LNCAP (cell line): ENCODE measurements at regions not wholly inside any gene's neighbourhood (a gene's known extent, or its start where the extent isn't known, plus 50 kb on each side); places are given as distances from the start of the nearest gene placed in this dataset.

Source experiments
- CTCF ChIP-seq: fragments of 450-650 bp; IDR thresholded peaks from 2 replicates; pipeline ENCODE4 v1.5.1; 2017; ENCODE audit warnings: mild to moderate bottlenecking

- TF ChIP-seq CTCF = no peak
Observed at GRCh38 chr10:114881417-114881816, 56.6 kb upstream of the TRUB1 start.

DNA sequence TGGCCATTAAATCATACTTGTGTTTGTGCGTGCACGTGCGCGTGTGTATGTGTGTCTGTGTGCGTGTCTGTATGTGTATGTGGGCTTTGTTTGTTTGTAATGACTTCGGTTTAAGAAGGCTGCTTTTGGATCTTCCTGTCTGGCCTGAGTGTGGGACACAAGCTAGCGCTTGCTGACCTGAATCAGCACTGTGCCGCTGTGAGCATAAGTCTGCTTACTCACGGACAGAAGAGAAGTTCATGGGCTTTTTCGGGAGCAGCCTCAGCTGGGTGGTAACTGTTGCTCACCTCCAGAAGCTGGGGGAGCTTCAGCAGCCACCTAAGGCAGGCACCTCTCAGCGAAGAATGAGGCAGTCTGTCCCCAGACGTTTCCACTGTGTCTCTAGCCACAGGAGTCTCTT lies 56.1 kb upstream of the TRUB1 start:
- TF ChIP-seq CTCF = no peak

DNA sequence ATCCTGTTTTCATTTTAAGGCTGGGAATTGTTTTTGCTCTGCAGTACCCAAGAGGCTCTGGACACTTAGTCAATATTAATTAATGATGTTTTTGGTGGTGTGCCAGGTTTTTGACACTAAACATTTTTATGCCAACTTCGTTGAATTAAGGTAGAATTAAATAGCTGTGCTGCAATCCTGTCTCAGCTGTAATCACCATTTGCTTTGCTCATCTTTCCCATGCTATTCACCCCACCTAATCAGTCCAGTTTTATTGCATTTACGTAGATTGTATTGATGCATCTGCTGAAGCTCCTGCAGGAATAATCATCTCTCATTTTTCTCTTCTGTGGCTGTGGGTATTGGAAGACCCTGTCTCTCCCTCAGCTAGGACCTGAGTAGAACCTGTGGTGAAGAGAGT lies 52.6 kb upstream of the TRUB1 start:
- no peak for TF ChIP-seq CTCF
